KMS-11 (cell line): ENCODE measurements at regions not wholly inside any gene's neighbourhood (a gene's known extent, or its start where the extent isn't known, plus 50 kb on each side); places are given as distances from the start of the nearest gene placed in this dataset.

Experiments
- H2AFZ ChIP-seq: fragments of 200-600 bp; sonication (generic); 2 replicates; pipeline ENCODE4 v1.6.1; 2016; ENCODE audit warnings: antibody characterized with exemption, mixed run types, low read depth
- H3K27ac ChIP-seq: fragments of 200-600 bp; sonication (generic); 2 replicates; pipeline ENCODE4 v1.6.1; 2016; ENCODE audit warnings: mild to moderate bottlenecking, mixed run types
- H3K27me3 ChIP-seq: fragments of 200-600 bp; sonication (generic); 2 replicates; pipeline ENCODE4 v1.6.1; 2017; ENCODE audit warnings: mild to moderate bottlenecking, low read depth, mixed run types, moderate library complexity; ENCODE audit not compliant: insufficient read depth
- H3K36me3 ChIP-seq: fragments of 200-600 bp; sonication (generic); 2 replicates; pipeline ENCODE4 v1.6.1; 2017; ENCODE audit warnings: mild to moderate bottlenecking, mixed run types; ENCODE audit not compliant: insufficient read depth
- H3K4me1 ChIP-seq: fragments of 200-600 bp; sonication (generic); 2 replicates; pipeline ENCODE4 v1.6.1; 2016; ENCODE audit warnings: mild to moderate bottlenecking, low read depth, mixed run types; ENCODE audit not compliant: poor library complexity, severe bottlenecking
- H3K4me2 ChIP-seq: fragments of 200-600 bp; sonication (generic); 2 replicates; pipeline ENCODE4 v1.7.0; 2016; ENCODE audit warnings: mild to moderate bottlenecking, mixed run types
- H3K4me3 ChIP-seq: fragments of 200-600 bp; sonication (generic); IDR thresholded peaks from 2 replicates; pipeline ENCODE4 v1.6.1; 2017; ENCODE audit warnings: low read depth, low read length, mixed read lengths; ENCODE audit not compliant: insufficient read depth
- H3K79me2 ChIP-seq: fragments of 200-600 bp; sonication (generic); 2 replicates; pipeline ENCODE4 v1.6.1; 2016; ENCODE audit warnings: low read depth, mixed run types; ENCODE audit not compliant: insufficient read depth
- H3K9ac ChIP-seq: fragments of 200-600 bp; sonication (generic); 2 replicates; pipeline ENCODE4 v1.6.1; 2016; ENCODE audit warnings: mild to moderate bottlenecking, mixed run types
- H4K20me1 ChIP-seq: fragments of 200-600 bp; sonication (generic); 2 replicates; pipeline ENCODE4 v1.6.1; 2016; ENCODE audit warnings: mild to moderate bottlenecking, mixed run types; ENCODE audit not compliant: insufficient read depth
- CTCF ChIP-seq: fragments of 200-600 bp; sonication (generic); conservative IDR thresholded peaks from 2 replicates; pipeline ENCODE4 v1.6.1; 2017; ENCODE audit warnings: low read depth, mild to moderate bottlenecking, antibody characterized with exemption, low read length, moderate library complexity, mixed read lengths

GRCh38 chr1:82466891-82467290 lies 666.2 kb downstream of the ADGRL2 start:
- Histone ChIP-seq H4K20me1 (no peaks in the 10 kb centered on the region), H2AFZ (no peak overlapping the region), H3K4me1 (no peaks in the 10 kb centered on the region), H3K4me2 (no peak overlapping the region), H3K79me2 (no peaks in the 10 kb centered on the region), H3K4me3 (no peak overlapping the region), H3K27ac (no peak overlapping the region), H3K9ac (no peak overlapping the region), H3K36me3 (no peaks in the 10 kb centered on the region), H3K27me3 (no peaks in the 10 kb centered on the region)
- no peak for TF ChIP-seq CTCF

- Histone ChIP-seq H3K4me3 (no peak overlapping the region), H3K27ac (no peak overlapping the region), H3K4me1 (no peaks in the 10 kb centered on the region), H3K36me3 (no peaks in the 10 kb centered on the region), H3K27me3 (no peaks in the 10 kb centered on the region), H3K9ac (no peak overlapping the region), H3K79me2 (no peaks in the 10 kb centered on the region), H3K4me2 (no peak overlapping the region), H4K20me1 (no peaks in the 10 kb centered on the region), H2AFZ (no peak overlapping the region)
- no peak for TF ChIP-seq CTCF
Observed at GRCh38 chr1:82466416-82466815, 665.7 kb downstream of the ADGRL2 start.

- Histone ChIP-seq H3K27me3 (no peaks in the 10 kb centered on the region), H3K4me3 (no peak overlapping the region), H3K4me2 (no peak overlapping the region), H3K79me2 (no peaks in the 10 kb centered on the region), H3K4me1 (no peaks in the 10 kb centered on the region), H4K20me1 (no peaks in the 10 kb centered on the region), H3K36me3 (no peaks in the 10 kb centered on the region), H3K9ac (no peak overlapping the region), H3K27ac (no peak overlapping the region), H2AFZ (no peak overlapping the region)
- TF ChIP-seq CTCF: no peak
Observed at GRCh38 chr1:82465024-82465423, 664.3 kb downstream of the ADGRL2 start.

- TF ChIP-seq CTCF: no peak
- Histone ChIP-seq H3K9ac (no peak overlapping the region), H3K4me1 (no peaks in the 10 kb centered on the region), H3K79me2 (no peaks in the 10 kb centered on the region), H3K36me3 (no peaks in the 10 kb centered on the region), H3K4me3 (no peak overlapping the region), H3K27me3 (no peaks in the 10 kb centered on the region), H3K27ac (no peak overlapping the region), H2AFZ (no peak overlapping the region), H3K4me2 (no peak overlapping the region), H4K20me1 (no peaks in the 10 kb centered on the region)
Observed at GRCh38 chr1:82464362-82465001, 663.7 kb downstream of the ADGRL2 start.
